PFSK-1 (cell line): ENCODE measurements at regions not wholly inside any gene's neighbourhood (a gene's known extent, or its start where the extent isn't known, plus 50 kb on each side); places are given as distances from the start of the nearest gene placed in this dataset.

ENCODE experiments used
- POLR2AphosphoS5 ChIP-seq: IDR thresholded peaks from 2 replicates; pipeline ENCODE4 v1.6.1; 2012; ENCODE audit warnings: low read depth, mild to moderate bottlenecking, control low read depth, low read length, moderate library complexity
- TAF1 ChIP-seq: IDR thresholded peaks from 2 replicates; pipeline ENCODE4 v1.6.1; 2012; ENCODE audit warnings: low read length, control low read depth, borderline replicate concordance; ENCODE audit not compliant: insufficient read depth

DNA sequence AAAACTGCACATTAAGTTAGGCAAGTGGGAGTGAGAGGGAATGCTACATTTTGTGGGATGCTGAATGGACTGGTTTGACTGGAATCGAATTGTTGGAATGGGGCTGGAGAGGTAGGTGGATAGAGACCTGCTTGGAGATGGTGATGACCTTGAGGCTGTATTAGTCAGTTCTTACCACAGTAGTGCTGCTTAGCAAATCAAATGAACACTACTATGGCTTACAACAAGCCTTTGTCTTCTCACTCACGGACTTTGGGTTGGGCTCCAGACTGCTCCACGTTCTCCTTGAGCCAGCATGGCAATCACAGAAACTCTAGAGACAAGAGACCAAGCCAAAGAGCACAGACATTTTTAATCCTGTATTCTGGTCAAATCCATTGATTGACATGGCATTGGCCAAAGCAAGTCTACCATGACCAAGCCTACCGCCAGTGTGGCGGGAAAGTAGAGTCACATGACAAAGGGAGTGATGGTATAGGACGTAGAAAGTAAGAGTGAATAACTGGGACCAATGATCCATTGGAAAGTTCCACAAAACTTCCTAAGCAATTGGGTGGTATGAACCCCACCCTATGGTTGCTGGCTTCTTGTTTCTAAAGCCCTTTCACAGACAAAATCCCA, 70.3 kb upstream of the FOXP4 start:
- no peak for TF ChIP-seq POLR2AphosphoS5
- TF ChIP-seq TAF1 = no peak
